ENCODE measurements at regions not wholly inside any gene's neighbourhood (a gene's known extent, or its start where the extent isn't known, plus 50 kb on each side); places are given as distances from the start of the nearest gene placed in this dataset.

DNA sequence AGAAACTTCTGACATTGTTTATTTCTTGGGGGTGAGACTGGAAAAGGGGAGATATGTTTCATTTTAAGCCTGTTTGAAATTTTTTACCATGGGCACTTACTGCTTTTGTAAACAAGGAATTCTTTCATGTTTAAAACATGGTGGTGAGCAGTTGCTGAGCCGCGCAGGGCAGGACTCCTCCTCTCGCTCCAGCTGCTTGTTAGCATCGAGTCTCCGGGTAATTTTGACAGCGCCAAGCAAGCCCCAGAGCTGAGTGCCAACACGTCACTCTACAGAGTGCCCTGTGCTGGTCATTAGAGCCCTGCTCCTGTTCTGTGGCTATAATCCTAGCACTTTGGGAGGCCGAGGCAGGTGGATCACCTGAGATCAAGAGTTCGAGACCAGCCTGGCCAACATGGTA is 116.5 kb upstream of the MSX2 start:
- ATAC-seq (ENCODE audit: low FRiP score) (no peak), DNase-seq (ENCODE audit: low spot score) (no peak)
- TF ChIP-seq, protein P1, sequence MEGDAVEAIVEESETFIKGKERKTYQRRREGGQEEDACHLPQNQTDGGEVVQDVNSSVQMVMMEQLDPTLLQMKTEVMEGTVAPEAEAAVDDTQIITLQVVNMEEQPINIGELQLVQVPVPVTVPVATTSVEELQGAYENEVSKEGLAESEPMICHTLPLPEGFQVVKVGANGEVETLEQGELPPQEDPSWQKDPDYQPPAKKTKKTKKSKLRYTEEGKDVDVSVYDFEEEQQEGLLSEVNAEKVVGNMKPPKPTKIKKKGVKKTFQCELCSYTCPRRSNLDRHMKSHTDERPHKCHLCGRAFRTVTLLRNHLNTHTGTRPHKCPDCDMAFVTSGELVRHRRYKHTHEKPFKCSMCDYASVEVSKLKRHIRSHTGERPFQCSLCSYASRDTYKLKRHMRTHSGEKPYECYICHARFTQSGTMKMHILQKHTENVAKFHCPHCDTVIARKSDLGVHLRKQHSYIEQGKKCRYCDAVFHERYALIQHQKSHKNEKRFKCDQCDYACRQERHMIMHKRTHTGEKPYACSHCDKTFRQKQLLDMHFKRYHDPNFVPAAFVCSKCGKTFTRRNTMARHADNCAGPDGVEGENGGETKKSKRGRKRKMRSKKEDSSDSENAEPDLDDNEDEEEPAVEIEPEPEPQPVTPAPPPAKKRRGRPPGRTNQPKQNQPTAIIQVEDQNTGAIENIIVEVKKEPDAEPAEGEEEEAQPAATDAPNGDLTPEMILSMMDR (IDR thresholded peaks at IDR 0.05), result no peak

DNA sequence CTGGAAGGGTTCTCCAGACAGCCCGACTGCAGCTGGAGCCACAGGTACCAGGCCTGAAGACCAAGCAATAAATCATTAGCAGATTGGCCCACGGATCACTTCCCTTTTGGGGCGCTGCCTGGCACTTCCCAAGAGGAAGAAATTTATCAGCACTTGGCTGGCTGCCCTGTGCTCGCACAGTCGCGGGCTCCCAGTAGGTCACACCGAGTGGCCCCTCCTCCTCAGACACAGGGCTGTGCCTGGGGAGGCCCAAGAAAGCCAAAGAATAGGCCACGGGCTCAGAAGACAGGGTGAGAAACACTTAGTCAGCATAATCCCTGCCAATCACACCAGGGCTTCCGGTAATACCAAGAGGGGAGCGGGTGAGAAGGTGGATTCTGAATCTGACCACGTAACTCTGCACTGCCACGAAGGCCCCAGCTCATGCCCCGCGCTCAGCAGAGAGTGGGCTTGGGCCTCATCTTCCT is 115.7 kb upstream of the MSX2 start:
- TF ChIP-seq, protein P1 (IDR thresholded peaks at IDR 0.05), result no peak
- no peak for ATAC-seq (ENCODE audit: low FRiP score)
- no peak for DNase-seq (ENCODE audit: low spot score)

DNA sequence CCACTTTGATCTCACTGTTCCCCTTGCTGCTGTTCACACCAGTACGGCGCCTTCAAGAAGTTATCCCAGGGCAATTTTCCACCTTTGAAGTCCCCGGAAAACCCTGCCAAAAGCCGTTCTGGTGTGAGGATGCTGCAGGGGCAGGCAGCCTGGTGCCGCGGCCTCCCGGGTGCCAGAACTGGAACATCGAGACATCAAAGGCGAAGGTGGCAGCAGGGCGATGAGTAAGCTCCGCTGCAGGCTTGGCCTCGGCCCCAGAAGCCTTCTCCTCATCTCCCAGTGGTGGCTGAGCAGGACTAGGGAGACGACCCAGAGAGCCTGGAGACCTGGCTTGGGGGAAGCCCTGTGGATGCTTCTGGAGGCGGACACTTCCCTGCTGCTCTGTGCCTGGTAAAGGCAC is 115.3 kb upstream of the MSX2 start:
- no peak for ATAC-seq (ENCODE audit: low FRiP score)
- TF ChIP-seq, protein P1 (IDR thresholded peaks at IDR 0.05), result no peak
- DNase-seq (ENCODE audit: low spot score), result no peak

DNA sequence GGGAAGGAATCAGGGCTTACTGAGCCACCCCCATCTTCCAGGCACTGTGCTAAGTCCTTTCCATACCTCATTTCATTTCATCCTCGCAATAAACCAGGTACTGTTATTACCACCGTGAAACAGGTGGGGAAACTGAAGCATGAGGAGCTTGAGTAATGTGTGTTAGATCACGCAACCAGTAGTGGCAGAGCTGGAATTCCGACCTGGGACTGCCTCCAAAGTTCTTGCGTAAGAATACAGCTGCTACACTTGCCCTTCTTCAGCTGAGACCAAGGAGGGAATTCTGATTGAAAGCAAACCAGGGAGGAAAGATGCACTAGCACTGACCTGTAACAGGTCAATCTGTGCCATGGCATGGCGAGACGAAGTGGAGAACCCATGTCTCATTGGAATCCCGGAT is 113.4 kb upstream of the MSX2 start:
- ATAC-seq (ENCODE audit: low FRiP score) (peak; percentile 79), DNase-seq (ENCODE audit: low spot score) (no peak)
- TF ChIP-seq, protein P1 (IDR thresholded peaks at IDR 0.05), result no peak

DNA sequence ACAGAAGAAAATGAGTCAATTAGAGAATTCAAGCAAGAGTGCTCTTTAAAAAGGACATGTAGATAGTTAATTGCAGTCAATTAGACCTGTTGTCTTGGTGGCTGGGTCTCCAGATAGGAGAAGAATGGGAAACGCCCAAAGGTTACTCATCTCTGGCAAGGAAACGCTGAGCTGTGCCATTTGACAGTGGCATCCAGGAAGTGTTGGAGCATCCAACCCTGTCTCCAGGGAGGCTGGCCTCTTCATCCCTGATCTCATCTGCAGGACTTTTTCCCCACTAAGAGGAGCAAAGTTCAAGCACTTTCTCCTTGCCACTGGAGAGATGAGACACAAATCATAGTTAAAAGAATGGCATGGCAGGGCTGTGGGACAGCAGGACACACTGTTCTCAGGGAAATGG is 111.7 kb upstream of the MSX2 start:
- DNase-seq (ENCODE audit: low spot score) (no peak), ATAC-seq (ENCODE audit: low FRiP score) (no peak)
- TF ChIP-seq, protein P1 (IDR thresholded peaks at IDR 0.05), result no peak

DNA sequence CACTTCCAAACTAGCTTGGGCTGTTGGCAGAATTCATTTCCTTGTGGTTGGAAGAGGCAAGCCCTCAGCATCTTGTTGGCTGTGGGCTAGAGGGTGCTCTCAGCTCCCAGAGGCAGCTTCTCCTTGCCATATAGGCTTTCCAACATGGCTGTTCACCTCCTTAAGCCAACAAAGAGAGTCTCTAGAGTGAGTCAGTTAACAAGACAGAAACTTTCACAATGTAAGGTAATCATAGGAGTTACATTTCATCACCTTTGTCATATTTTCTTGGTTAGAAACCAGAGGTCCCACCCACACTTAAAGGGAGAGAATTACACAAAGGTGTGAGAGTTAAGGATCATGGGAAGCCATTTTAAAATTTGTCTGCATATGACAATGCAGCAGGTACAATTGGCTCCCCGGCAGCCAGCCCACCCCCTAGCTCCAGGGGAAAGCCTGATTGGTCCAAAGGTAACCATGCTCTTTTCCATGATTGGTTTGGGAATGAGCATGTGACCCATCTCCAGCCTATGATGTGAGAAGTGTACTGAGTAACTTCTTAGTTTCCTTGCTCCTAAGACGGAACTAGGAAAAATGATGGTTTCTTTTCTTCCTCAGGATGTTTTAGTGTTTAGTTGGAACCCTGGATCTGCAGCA is 109.8 kb upstream of the MSX2 start:
- TF ChIP-seq, protein P1 (IDR thresholded peaks at IDR 0.05), result no peak
- DNase-seq (ENCODE audit: low spot score), result no peak
- ATAC-seq (ENCODE audit: low FRiP score), result no peak

DNA sequence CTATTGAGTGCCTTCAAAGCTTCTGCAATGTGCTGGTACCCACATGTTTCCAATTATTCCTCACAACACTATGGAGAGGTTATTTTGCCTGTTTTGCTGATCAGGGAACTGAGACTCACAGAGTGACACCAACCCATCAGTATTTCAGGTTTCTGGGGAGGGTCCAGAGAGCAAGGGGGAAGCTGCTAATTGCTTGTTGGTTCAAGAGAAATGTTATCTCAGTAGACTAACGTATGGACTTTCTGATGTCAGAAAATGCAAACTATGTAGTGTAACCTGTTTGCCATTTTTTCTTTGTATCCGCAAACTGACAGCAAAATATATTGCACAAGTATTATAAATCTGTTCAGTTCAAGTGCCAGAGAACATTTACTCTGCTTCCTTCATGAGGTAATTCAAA is 108.3 kb upstream of the MSX2 start:
- ATAC-seq (ENCODE audit: low FRiP score), result no peak
- TF ChIP-seq, protein P1 (IDR thresholded peaks at IDR 0.05), result no peak

More for the DNA sequence above, 108.3 kb upstream of the MSX2 start:
- DNase-seq (ENCODE audit: low spot score), result no peak
